Panc1 (cell line): ENCODE measurements at regions not wholly inside any gene's neighbourhood (a gene's known extent, or its start where the extent isn't known, plus 50 kb on each side); places are given as distances from the start of the nearest gene placed in this dataset.

Experiments
- ATAC-seq: fragments of 200-7000 bp; cut with Tn5 transposase; 2 replicates; pipeline ENCODE4 v1.9.1; 2020; ENCODE audit warnings: mild to moderate bottlenecking, moderate library complexity
- BruUV-seq: library from RNA; stranded (reverse); fragments of 400-500 nt; replicated peaks from 2 replicates; lab custom pipeline; 2021; lab: Mats Ljungman, UMichigan
- CTCF ChIA-PET: fragments of 300-600 bp; sonication (Branson Sonifier 250); formaldehyde crosslinking; loops from one replicate; lab custom pipeline; 2022; ENCODE audit warnings: antibody characterized with exemption; lab: Charles Lee
- POLR2A ChIA-PET: fragments of 300-600 bp; sonication (Branson Sonifier 250); formaldehyde crosslinking; loops from one replicate; lab custom pipeline; 2022; ENCODE audit warnings: antibody characterized with exemption; lab: Charles Lee
- DNase-seq: peaks from one replicate; pipeline ENCODE4 v3.0.0-alpha.2; 2010; ENCODE audit warnings: low read depth, low spot score
- H3K27ac ChIP-seq: 2 replicates; pipeline ENCODE4 v1.5.1; 2011; ENCODE audit warnings: mild to moderate bottlenecking, low read length, inconsistent platforms
- H3K27me3 ChIP-seq: fragments of 200-500 bp; sonication (Bioruptor generic); 2 replicates; pipeline ENCODE4 v1.6.0; 2014; ENCODE audit warnings: low read length, inconsistent platforms; ENCODE audit not compliant: control insufficient read depth, insufficient read depth
- H3K36me3 ChIP-seq: fragments of 200-500 bp; sonication (Bioruptor generic); 2 replicates; pipeline ENCODE4 v1.5.1; 2014; ENCODE audit warnings: inconsistent platforms, mild to moderate bottlenecking, low read length, moderate library complexity; ENCODE audit not compliant: control insufficient read depth, insufficient read depth
- H3K4me1 ChIP-seq: 2 replicates; pipeline ENCODE4 v1.5.1; 2011; ENCODE audit warnings: inconsistent platforms, mild to moderate bottlenecking, low read length, moderate library complexity; ENCODE audit not compliant: control insufficient read depth, insufficient read depth
- H3K4me3 ChIP-seq, 2 experiments: 2 replicates each; pipeline ENCODE4 v1.5.1; 2011 to 2012; ENCODE audit warnings: low read depth in 2 of 2, low read length in 2 of 2, mild to moderate bottlenecking in 2 of 2, inconsistent platforms in 1 of 2, moderate library complexity in 1 of 2
- H3K9me3 ChIP-seq: fragments of 200-500 bp; sonication (Bioruptor generic); 2 replicates; pipeline ENCODE4 v1.5.1; 2014; ENCODE audit warnings: low read depth, mild to moderate bottlenecking, inconsistent platforms, low read length, moderate library complexity; ENCODE audit not compliant: control insufficient read depth, insufficient read depth
- CTCF ChIP-seq: fragments of 450-650 bp; IDR thresholded peaks from 2 replicates; pipeline ENCODE4 v1.5.1; 2017; ENCODE audit warnings: mild to moderate bottlenecking
- POLR2AphosphoS5 ChIP-seq: IDR thresholded peaks from 2 replicates; pipeline ENCODE4 v1.6.1; 2012; ENCODE audit warnings: mild to moderate bottlenecking, low read depth, low read length, moderate library complexity
- REST ChIP-seq, 2 experiments: IDR thresholded peaks; 2 replicates each; pipeline ENCODE4 v1.6.1; 2011 to 2012; ENCODE audit warnings: low read depth in 2 of 2, control low read depth in 1 of 2, low read length in 1 of 2, mild to moderate bottlenecking in 1 of 2, moderate library complexity in 1 of 2; ENCODE audit not compliant: insufficient read depth in 1 of 2
- SIN3A ChIP-seq: IDR thresholded peaks from 2 replicates; pipeline ENCODE4 v1.6.1; 2012; ENCODE audit warnings: low read depth, mild to moderate bottlenecking, low read length, moderate library complexity, borderline replicate concordance; ENCODE audit not compliant: insufficient read depth
- TCF7L2 ChIP-seq: IDR thresholded peaks from 2 replicates; pipeline ENCODE4 v1.6.1; 2011; ENCODE audit warnings: mild to moderate bottlenecking, low read depth, low read length, inconsistent platforms
- in situ Hi-C: cut with HindIII; loops from 2 replicates; pipeline ENCODE4 v1.10.0; 2016; ENCODE audit warnings: low sequenced_read_pairs, low pct_unique_long_range_greater_than_20kb
- intact Hi-C: fragments of 100-400 bp; cut with micrococcal nuclease; formaldehyde crosslinking; loops from one replicate; pipeline ENCODE4 v1.10.0; 2022; ENCODE audit not compliant: unreplicated experiment

GRCh38 chr6:6820641-6821238 is 232.2 kb downstream of the LY86 start:
- BruUV-seq, result no TSS peak
- intact Hi-C loops (no loop called here), in situ Hi-C loops (no loop called here)
- no peak for ATAC-seq
- no peak for TF ChIP-seq SIN3A
- TF ChIP-seq TCF7L2, result no peak
- TF ChIP-seq REST (IDR thresholded peaks at IDR 0.05; ENCODE audit: insufficient read depth in 1 of 2, low read depth in 2 of 2, low read length in 1 of 2), result no peak
- no peak for TF ChIP-seq POLR2AphosphoS5
- TF ChIP-seq CTCF, result no peak
- ChIA-PET CTCF (no interaction called here), POLR2A (no interaction called here)
- DNase-seq, result no peak
- Histone ChIP-seq H3K9me3 (no peaks in the 10 kb centered on the region), H3K4me1 (no peaks in the 10 kb centered on the region), H3K27me3 (no peaks in the 10 kb centered on the region), H3K4me3 (no peak overlapping the region), H3K36me3 (no peaks in the 10 kb centered on the region), H3K27ac (no peak overlapping the region)

GRCh38 chr6:6821639-6822261 is 233.2 kb downstream of the LY86 start:
- ChIA-PET CTCF (no interaction called here), POLR2A (no interaction called here)
- DNase-seq, result no peak
- Histone ChIP-seq H3K4me1 (no peaks in the 10 kb centered on the region), H3K9me3 (no peaks in the 10 kb centered on the region), H3K27me3 (no peaks in the 10 kb centered on the region), H3K4me3 (no peak overlapping the region), H3K36me3 (no peaks in the 10 kb centered on the region), H3K27ac (no peak overlapping the region)
- TF ChIP-seq POLR2AphosphoS5, result no peak
- no peak for TF ChIP-seq TCF7L2
- no peak for TF ChIP-seq REST (IDR thresholded peaks at IDR 0.05; ENCODE audit: insufficient read depth in 1 of 2, low read depth in 2 of 2, low read length in 1 of 2)
- TF ChIP-seq CTCF, result no peak
- no peak for TF ChIP-seq SIN3A
- in situ Hi-C loops, result no loop called here
- intact Hi-C loops, result no loop called here
- no peak for ATAC-seq
- no TSS peak for BruUV-seq
